Vagina (tissue), 2 donors: ENCODE measurements at regions not wholly inside any gene's neighbourhood (a gene's known extent, or its start where the extent isn't known, plus 50 kb on each side); places are given as distances from the start of the nearest gene placed in this dataset.
"Not testable (repeated sequence)": the region's sequence is repeated elsewhere in the genome, so short reads cannot be mapped to it uniquely, and the experiment has no call there.

ENCODE experiments used
- DNase-seq, 2 donors: peaks; one replicate each; pipeline ENCODE4 v3.0.0-alpha.2; 2017; ENCODE audit errors: extremely low spot score in 2 of 2
- H3K27ac ChIP-seq: fragments of 200-600 bp; sonication (generic); one replicate; pipeline ENCODE4 v1.5.1; 2019
- H3K27me3 ChIP-seq: fragments of 200-600 bp; sonication (generic); one replicate; pipeline ENCODE4 v1.5.1; 2019
- H3K36me3 ChIP-seq, 2 donors: fragments of 200-600 bp; sonication (generic); one replicate each; pipeline ENCODE4 v1.5.1; 2017 to 2019
- H3K4me1 ChIP-seq: fragments of 200-600 bp; sonication (generic); one replicate; pipeline ENCODE4 v1.5.1; 2019
- H3K4me3 ChIP-seq, 2 donors: fragments of 200-600 bp; sonication (generic); 1 replicate in 1 of 2; 2 replicates in 1 of 2; pipeline ENCODE4 v1.5.1; 2016 to 2019
- H3K9me3 ChIP-seq: fragments of 200-600 bp; sonication (generic); one replicate; pipeline ENCODE4 v1.5.1; 2019
- CTCF ChIP-seq, 3 experiments: fragments of 450-650 bp in 2 of 3; fragments of 200-600 bp in 1 of 3; sonication (generic) in 1 of 3; IDR thresholded peaks; one replicate each; pipeline ENCODE4 v1.5.1; 2017 to 2019; ENCODE audit warnings: antibody characterized with exemption in 3 of 3, mild to moderate bottlenecking in 2 of 3, moderate library complexity in 2 of 3
- POLR2A ChIP-seq, 2 donors: fragments of 450-650 bp; IDR thresholded peaks; one replicate each; pipeline ENCODE4 v1.6.1; 2017; ENCODE audit warnings: antibody characterized with exemption in 2 of 2, mild to moderate bottlenecking in 2 of 2, moderate library complexity in 2 of 2
- POLR2AphosphoS5 ChIP-seq, 2 donors: sonication (generic); formaldehyde crosslinking; IDR thresholded peaks; one replicate each; pipeline ENCODE4 v1.9.0; 2017; ENCODE audit warnings: antibody characterized with exemption in 2 of 2, mild to moderate bottlenecking in 2 of 2, low read depth in 1 of 2; ENCODE audit not compliant: insufficient read depth in 1 of 2
- intact Hi-C: fragments of 100-400 bp; cut with DNase I; formaldehyde crosslinking; loops from one replicate; pipeline ENCODE4 v1.15.1; 2023

- Histone ChIP-seq H3K27ac (no peak overlapping the region), H3K9me3 (no peaks in the 10 kb centered on the region), H3K4me3 (no peak overlapping the region), H3K27me3 (no peaks in the 10 kb centered on the region), H3K36me3 (no peaks in the 10 kb centered on the region), H3K4me1 (no peaks in the 10 kb centered on the region)
- TF ChIP-seq POLR2AphosphoS5 (IDR thresholded peaks at IDR 0.05; ENCODE audit: insufficient read depth in 1 of 2, low read depth in 1 of 2) (no peak), CTCF (IDR thresholded peaks at IDR 0.05) (no peak), POLR2A (IDR thresholded peaks at IDR 0.05) (no peak)
- intact Hi-C loops = no loop called here
- DNase-seq = no peak
Measured at GRCh38 chr7:12004581-12004980, 172.6 kb upstream of the THSD7A start.

GRCh38 chr7:12007576-12007975 lies 175.6 kb upstream of the THSD7A start:
- H3K4me3 ChIP-seq = no peak overlapping the region
- no peaks in the 10 kb centered on the region for H3K36me3 ChIP-seq
- intact Hi-C loops = no loop called here
- no peaks in the 10 kb centered on the region for H3K4me1 ChIP-seq
- DNase-seq = no peak
- TF ChIP-seq CTCF (IDR thresholded peaks at IDR 0.05) (no peak), POLR2A (IDR thresholded peaks at IDR 0.05) (no peak)
- no peak overlapping the region for H3K27ac ChIP-seq
- H3K9me3 ChIP-seq = no peaks in the 10 kb centered on the region
- no peaks in the 10 kb centered on the region for H3K27me3 ChIP-seq

- Histone ChIP-seq H3K27me3 (no peaks in the 10 kb centered on the region), H3K4me3 (no peak overlapping the region), H3K9me3 (no peaks in the 10 kb centered on the region), H3K4me1 (no peaks in the 10 kb centered on the region), H3K36me3 (no peaks in the 10 kb centered on the region), H3K27ac (no peak overlapping the region)
- intact Hi-C loops = no loop called here
- TF ChIP-seq POLR2A (IDR thresholded peaks at IDR 0.05) (no peak), CTCF (IDR thresholded peaks at IDR 0.05) (no peak), POLR2AphosphoS5 (IDR thresholded peaks at IDR 0.05; ENCODE audit: insufficient read depth in 1 of 2, low read depth in 1 of 2) (no peak)
- DNase-seq = no peak
Measured at GRCh38 chr7:12013983-12014382, 182.0 kb upstream of the THSD7A start.

GRCh38 chr7:12016439-12016838 lies 184.4 kb upstream of the THSD7A start:
- Histone ChIP-seq H3K4me3 (no peak overlapping the region), H3K4me1 (no peaks in the 10 kb centered on the region), H3K36me3 (no peaks in the 10 kb centered on the region), H3K9me3 (no peaks in the 10 kb centered on the region), H3K27me3 (no peaks in the 10 kb centered on the region), H3K27ac (no peak overlapping the region)
- TF ChIP-seq POLR2AphosphoS5 (IDR thresholded peaks at IDR 0.05; ENCODE audit: insufficient read depth in 1 of 2, low read depth in 1 of 2) = no peak
- no peak for DNase-seq
- intact Hi-C loops = no loop called here

GRCh38 chr7:12017046-12017445 lies 185.0 kb upstream of the THSD7A start:
- H3K4me3 ChIP-seq = no peak overlapping the region
- no peaks in the 10 kb centered on the region for H3K9me3 ChIP-seq
- DNase-seq = no peak
- H3K36me3 ChIP-seq = no peaks in the 10 kb centered on the region
- no peaks in the 10 kb centered on the region for H3K27me3 ChIP-seq
- intact Hi-C loops = no loop called here
- TF ChIP-seq POLR2A (IDR thresholded peaks at IDR 0.05) = no peak
- no peak for TF ChIP-seq POLR2AphosphoS5 (IDR thresholded peaks at IDR 0.05; ENCODE audit: insufficient read depth in 1 of 2, low read depth in 1 of 2)
- TF ChIP-seq CTCF (IDR thresholded peaks at IDR 0.05) = no peak
- no peak overlapping the region for H3K27ac ChIP-seq
- no peaks in the 10 kb centered on the region for H3K4me1 ChIP-seq

- H3K27ac ChIP-seq, intact Hi-C loops, H3K27me3 ChIP-seq, H3K9me3 ChIP-seq, DNase-seq, H3K4me3 ChIP-seq, H3K4me1 ChIP-seq, H3K36me3 ChIP-seq: not testable (repeated sequence)
Measured at GRCh38 chr7:12022011-12022410, 189.1 kb upstream of the TMEM106B start.
